NCI-H146 (cell line): ENCODE measurements at regions not wholly inside any gene's neighbourhood (a gene's known extent, or its start where the extent isn't known, plus 50 kb on each side); places are given as distances from the start of the nearest gene placed in this dataset.
A peak's percentile ranks its signal among the peaks of the same experiment; 100 is the strongest.

Experiments
- DNase-seq: peaks from one replicate; lab custom pipeline; 2025; lab: John Stamatoyannopoulos, UW

DNA sequence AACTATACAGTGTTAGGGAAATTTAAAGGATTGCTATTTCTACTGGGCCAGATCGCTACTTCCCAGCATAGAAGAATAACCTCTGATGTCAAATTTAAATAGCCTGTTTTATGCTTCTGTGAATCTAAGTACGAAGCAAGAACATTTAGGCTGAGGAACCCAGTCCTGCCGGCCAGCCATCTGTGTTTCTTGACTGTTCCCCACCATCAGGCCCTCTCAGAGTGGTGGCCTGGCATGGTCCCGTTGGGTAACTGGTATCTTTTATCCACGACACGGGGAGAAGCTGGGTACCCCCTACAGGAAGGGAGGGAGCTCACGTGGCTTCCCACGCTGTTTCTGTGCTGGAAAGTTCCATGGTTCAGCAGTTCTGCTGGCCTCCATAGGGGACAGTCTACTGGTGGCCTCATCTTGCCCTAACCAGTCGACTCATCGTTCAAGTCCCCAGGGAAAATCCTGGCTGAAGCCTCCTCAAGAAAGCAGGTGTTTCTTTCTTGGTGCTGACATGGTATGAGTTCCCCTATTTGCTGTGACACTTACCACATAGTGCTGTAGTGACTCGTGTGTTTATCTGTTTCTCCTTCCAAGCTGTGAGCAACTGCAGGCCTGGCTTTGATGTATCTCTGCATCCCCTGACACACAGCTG, 201.7 kb upstream of the NLRP1 start:
- no peak for DNase-seq

DNA sequence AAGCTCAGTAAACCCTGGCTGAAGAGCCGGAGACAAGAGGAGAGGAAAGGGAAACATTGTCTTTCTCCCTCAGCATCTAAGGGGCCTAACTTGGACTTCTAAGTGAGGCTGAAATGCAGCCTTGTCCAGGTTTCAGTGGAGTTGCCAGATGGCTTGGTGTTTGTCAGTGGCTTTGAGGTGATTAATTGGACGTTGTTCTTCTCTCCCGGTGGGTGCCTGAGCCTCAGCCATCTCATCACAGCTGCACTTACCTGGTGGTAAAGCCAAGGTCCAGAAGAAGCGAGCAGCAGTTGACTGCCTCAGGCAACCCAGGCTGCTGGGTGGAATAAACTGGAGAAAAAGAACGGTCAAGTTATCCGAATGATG, 202.2 kb upstream of the NLRP1 start:
- peak; percentile 55 for DNase-seq

DNA sequence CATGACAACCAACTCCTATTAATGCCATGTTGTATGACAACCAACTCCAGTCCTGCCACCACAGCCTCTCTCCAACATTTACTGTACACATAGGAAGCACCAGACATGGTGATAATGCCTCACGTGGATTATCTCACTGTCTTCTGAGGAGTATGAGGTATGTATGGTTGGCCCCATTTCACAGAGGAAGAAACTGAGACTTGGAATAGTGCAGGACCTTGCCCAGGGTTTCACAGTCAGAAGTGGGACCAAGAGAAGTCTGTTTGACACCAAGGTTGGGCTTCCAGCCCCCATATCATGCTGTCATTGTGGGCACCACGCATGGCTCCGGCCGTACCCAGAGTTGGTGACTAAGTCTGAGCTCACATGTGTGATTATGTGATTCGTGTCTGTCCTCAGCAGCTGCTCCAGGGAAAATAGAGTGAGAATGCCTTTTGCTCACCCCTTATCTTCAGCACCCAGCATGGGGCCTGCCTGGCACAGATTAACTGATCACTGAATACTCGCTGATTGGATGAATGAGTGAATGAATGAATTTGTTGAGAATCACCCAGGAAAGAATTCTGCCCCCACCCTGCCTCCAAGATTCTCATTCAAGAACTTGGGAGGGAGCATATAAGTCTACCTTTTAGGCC, 204.1 kb upstream of the NLRP1 start:
- no peak for DNase-seq

DNA sequence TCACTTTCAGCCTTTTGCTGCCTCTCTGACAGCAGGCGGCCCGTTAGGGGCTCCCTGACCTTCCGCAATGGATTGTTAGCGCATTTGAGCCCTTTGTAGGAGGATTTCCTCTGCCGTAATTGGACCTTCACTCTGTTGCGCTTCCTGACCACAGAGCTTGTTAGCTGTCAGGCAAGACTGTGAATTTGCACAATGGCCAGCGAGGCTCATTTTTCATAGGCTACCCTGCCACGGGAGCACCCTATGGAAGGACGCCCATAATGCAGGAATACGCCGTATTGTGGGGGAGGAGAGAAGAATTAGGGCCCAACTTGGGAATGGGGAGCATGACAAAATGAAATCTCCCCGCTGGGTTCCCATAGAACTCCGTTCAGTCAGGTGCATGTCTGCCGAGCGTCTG, 205.2 kb upstream of the NLRP1 start:
- peak; percentile 35 for DNase-seq

DNA sequence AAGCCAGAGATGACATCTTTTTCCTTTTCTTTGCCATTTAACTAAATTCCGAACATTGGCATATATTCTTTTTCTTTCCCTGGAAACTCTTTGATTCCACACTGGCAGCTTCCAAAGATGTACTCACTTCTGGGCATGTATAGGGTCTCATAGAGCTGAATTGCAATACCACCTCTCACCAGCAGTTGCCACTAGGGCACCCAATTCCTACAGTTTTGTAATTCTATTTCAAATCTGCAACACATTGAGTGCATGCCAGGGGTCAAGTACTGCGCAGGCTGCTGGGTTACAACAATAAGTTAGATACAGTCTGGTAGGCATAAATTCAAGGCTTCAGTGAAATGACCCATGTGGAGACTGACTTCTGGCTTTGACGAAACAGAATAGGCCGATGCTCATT, 208.8 kb upstream of the NLRP1 start:
- DNase-seq: no peak

DNA sequence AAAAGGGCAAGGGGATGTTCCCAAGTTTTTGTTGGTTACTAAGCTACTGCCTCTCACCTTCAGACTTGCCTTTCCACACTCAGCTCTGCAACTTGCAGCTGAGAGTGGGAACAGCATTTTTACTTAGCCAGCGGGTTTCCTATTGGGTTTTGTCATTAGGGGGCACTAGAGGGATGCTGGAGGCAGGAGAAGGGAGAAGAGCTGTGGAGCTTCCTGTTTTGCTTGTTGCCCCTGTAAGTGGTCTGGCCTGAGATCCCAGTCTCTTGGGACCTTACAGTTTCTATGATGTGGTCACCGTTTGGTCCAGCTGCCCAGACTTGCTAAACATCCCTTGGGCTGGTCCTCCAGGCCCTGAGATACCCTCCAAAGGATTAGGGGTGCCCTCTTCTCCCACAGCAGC, 209.6 kb upstream of the NLRP1 start:
- DNase-seq: peak; percentile 16

DNA sequence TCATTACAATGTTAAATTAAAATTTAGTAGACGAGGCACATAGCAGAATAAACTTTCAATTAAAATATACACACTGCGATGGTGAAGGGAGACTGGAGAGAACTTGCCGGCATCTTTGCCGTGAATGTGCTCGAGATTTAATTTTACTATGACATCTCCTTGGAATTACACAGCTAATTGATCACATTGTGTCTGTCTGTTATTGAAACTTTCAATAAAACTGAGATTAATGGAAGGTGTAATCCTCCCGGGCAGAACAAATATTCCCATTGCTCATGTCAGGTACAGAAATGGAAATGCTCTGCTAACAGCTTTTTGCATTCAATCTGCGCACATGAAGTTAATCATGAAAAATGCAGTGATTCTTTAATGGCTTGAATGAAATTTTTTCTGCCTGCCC, 210.1 kb upstream of the NLRP1 start:
- DNase-seq: no peak

DNA sequence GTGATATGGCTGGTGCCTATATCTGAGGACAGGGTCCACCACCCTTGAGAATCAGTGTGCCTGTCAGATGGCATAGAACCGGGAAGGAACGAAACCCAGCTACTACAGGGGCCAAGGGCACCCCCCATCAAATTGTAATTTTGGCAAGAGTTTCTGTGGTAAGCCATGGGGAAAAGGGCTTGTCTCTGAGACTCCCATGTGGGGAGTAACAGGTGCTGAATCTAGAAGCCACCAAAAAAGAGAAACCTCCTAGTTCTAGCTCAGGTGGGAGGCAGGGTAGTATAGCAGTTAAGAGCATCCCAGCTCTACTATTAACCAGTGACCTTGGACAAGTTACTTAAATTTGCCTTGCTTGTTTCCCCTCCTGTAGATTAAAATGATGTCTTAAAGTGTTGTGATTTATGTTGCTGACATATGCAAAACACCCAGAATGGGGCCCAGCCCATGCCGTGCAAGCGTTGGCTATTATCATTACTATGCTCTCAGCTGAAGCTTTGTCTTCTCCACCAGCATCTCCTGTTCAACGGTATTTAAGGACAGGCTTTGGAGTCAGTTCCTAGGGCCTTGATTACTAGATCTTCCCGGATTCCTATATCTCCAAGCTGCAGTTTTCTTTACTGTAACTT, 210.7 kb upstream of the NLRP1 start:
- no peak for DNase-seq

DNA sequence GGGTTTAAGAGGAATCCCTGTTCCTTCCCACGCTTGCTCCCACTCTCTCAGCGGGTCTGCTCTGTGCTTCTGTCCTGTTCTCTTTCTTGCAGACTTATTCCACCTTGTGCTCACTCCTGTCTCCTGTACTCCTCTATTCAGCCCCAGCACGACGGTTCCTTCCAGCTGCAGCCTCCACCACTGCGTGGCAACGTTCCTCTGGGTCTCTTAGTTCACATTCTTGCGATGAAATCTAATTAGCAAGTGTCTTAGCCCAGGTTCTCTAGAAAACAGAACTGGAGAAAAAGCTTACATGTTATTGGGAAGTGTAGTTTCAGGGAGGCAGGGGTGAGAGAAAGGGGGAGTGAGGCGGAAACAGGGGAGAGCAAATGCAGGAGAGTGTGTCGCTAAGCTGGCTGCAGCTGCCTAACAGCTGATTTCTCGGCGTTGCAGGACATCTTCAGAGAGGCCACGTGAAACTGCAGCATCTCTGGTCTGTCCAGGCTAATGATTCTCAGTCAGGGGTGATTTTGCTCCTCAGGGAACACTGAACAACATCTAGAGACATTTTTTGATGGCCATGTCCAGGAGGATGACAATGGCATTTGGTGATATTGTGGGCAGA, 213.2 kb upstream of the NLRP1 start:
- no peak for DNase-seq

DNA sequence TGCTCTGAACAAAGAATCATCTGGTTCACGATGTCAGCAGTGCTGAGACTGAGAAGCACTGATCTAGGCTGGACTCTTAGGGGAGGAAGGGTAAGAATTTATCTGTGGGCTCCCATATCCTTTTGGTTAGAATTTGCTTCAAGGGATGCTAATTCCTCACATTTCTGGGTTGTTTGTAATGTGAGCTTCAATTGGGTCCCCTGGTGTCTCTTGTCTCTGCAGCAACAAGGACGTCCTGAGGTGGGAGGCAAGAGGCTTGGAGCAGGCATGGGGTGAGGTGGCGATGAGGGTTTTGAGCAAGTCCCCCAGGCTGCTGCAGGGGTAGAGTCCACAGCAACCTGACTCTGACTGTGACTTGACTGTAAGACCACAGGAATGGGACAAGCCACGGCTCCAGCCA, 213.8 kb upstream of the NLRP1 start:
- no peak for DNase-seq

DNA sequence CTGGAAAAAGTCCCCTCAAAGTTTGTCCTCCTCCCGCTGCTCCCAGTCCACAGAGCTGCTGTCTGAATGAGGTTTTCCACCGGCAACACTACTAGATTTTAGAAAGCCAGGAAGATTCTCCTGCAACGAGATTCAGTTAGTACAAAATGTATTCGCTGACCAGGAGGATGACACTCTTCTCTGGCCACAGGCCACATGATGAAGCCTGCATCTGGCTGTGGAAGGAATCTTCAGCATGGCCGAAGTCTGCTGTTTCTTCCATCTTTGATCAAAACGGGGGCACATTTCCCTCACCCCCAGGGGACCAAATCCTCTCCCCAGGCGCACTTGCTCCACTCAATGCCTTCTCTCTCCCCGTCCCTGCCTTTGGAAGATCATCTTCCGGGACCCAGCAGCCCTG, 215.8 kb upstream of the NLRP1 start:
- DNase-seq: no peak

DNA sequence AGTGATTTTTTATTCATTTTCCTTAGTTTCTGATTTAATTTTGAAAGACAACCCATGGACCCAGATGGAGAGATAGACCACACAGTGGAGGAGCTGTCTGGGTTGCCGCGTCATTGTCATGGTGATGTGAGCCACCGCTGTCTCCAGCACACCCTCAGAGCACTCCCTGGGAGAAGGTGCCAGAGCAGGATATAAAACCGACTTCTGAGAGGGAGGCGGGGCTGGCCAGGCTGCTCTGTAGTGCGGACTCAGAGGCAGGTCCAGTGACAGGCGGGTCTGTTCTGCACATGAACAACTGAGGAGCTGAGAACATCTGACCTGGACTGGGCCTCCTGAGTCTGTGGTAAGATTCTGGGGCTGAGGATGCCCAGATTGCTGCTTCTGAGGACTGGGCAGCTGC, 216.3 kb upstream of the NLRP1 start:
- DNase-seq: no peak

DNA sequence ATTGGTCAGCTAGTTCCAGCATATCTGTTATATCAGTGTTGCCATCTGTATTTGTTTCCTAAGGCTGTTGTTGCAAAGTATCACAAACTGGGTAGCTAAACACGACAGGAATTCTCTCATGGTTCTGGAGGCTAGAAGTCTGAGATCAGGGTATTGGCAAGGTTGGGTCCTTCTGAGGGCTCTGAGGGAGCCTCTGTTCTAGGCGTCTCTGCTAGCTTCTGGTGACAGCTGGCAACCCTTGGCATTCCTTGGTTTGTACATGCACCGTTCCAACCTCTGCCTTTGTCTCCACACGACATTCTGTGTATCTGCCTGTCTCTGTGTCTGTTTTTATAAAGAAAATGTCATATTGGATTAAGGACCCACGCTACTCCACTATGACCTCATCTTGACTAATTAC, 219.9 kb upstream of the NLRP1 start:
- no peak for DNase-seq

DNA sequence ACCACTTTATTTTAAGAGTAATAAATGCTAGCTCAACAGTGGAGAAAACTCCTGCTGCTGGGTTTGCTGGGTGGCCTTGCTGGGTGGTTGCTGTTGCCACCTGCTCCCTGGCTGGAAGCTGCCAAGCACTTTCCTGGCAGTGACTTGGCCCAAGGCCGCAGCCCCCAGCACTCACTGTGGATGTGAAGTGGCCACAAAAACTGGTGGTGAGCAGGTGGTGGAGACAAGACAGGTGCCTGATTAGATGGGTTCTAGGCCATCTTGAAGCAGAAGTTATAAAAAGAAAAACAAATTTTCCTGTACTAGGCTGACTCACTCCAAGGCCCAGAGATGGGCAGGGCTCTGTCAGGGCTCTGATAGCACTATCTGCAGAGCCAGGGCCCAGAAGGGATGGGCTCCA, 224.7 kb upstream of the NLRP1 start:
- no peak for DNase-seq

DNA sequence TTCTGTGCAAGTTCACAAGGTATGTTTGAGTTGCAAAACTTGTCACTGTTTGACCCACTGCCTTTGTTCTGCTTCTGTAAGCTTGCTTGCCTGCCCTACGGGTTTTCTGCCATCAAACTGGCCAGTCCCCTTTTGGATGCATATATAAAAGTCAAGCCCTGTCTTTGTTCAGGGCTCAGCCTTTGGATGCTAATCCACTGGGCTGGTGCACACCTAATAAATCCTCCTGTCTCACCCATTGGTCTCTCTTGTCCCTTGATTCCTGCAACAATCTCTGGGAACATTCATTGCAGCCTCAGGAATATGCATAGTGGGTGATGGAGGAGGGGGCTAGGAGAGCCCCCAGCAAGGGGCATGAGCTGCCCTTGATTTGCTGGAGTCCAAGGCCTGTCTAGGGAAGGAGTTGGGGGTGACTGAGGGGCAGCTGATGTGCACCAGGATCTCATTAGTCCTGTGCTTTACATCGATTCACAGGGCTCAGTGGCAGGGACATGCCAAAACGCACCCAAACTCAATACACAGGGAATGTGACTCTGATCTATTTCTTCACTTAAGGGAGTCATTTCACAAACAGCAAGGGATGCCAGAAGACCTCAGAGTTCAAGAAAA, 225.4 kb upstream of the NLRP1 start:
- no peak for DNase-seq

DNA sequence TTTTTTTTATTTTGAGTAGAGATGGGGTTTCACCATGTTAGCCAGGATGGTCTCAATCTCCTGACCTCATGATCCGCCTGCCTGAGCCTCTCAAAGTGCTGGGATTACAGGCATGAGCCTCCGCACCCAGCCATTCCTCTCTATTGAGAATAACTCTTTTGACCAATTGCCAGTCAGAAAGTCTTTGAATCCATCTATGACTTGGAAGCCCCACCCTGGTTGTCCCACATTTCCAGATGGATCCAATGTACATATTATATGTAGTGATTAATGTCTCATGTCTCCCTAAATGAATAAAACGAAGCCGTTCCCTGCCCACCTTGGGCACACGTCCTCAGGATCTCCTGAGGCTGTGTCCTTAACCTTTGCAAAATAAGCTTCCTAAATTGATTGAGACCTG, 228.3 kb upstream of the NLRP1 start:
- no peak for DNase-seq

DNA sequence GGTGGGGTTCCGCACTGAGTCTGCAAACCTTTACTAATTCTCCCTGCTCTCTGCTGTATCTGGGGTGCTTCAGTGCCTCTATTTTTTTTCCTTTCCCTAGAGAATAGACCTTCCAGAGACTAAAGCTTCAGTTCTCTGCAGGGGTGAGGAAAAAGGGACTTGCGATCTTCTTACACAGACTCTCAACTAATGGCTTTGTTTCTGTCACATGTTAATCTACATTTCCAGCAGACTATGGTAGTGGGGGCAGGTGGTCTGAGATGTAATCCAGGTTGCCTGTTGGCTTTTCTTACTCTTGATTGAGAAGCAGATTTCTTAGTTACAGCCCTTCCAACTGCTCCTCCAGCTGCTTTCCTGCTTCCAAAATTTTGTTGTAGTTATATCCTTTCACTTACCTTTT, 229.0 kb upstream of the NLRP1 start:
- no peak for DNase-seq

DNA sequence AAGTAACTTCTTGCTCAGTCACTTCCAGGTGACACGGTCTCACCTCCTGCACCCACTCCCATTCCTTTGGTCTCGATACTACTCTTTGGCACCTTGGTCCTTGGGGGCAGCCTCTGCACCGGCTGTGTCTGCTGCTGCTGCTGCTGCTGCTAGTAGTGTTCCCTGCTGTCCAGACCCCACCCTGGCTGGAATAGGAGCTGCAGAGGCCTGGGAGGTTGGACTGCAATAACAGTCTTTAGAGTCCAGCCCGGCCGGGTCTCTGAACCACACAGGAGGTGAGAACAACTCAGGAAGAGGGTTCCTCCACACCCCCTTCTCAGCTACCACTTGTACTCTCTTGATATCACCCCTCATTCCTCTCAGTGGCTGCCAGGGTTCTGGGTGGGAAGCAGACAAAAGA, 231.1 kb upstream of the NLRP1 start:
- DNase-seq: no peak

DNA sequence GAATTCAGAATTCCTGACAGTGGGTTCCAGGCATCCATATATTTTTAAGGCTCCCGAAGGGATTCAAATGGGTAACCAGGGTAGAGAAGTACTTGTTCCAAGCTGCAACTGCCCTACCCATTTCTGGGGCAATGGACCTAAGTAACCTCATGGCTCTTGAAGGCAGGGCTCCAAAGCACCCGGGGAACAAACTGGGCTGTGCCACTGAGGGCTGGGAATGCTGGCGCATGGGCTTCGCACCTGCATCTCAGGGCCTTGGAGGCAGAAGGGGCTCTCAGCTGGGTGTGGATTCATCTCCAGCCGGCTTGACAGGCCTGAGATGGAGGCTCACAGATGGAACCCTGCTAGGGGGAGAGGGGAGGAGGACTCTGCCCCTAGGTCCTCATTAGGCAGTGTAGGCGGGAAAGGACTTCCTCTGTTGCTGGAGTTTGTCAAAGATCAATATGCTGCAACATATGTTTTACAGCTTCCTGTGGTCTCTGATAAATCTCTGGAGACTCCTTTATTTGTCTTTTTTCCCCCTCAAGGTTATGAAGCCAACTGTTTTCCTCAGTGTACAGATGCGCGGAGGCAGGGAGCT, 232.3 kb upstream of the NLRP1 start:
- DNase-seq: no peak

DNA sequence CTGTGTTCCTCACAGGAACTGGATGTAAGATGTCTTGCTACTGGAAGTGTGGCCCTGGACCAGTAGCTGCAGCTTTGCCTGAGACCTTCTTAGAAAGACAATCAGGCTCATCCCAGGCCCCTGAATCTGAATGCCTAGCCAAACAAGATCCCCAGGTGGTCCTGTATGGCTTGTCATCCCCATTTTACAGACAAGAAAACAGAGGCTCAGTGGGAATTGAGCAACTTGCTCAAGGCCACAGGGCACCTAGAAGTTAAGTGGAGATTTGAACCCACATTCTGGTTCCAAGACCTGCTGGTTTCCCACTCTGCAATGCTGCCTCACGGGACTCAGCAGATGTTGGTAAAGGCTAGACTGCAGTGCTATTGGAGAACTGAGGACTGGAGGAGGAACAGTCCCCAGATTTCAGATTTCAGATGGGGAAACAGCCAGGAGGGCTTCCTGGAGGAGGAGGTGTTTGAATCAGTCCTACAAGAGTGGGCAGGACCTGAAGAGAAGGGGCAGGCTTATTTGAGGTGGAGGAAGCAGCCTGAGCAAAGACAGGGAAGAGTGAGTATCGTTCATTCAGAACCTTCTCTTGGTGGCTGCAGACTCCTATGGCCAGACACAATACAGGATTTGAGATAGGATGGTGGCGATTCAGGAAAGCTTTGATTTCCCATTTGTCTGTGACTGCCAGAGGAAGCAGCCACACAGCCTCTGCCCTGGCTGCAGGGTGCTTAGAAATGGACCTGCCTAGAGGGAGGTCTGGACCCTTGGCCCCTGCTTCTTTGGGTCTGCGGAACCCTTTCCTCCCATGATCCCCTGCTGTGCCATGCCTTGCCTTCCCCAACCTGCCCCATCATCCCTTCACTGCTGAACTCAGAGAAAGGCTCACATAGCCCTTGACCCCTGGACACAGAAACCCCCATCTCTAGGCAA, 233.4 kb upstream of the NLRP1 start:
- DNase-seq: no peak

DNA sequence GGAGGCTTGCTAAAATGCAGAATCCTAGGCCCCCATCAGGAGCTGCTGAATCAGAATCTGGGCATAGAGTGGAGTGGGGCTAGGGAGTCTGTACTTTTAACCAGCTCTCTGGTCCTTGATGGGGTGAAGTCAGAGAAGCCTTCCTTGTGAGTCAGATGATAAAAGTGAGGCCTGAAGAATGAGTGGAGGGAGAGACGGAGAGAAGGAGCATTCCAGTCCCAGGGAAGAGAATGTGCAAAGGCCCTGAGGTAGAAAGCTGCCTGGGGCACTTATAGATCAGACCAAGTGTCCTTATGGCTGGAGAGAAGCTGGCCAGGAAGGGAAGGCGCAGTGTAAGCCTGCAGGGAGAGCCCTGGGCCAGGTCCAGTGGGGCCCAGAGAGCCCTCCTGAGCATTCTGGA, 235.1 kb upstream of the NLRP1 start:
- no peak for DNase-seq
